DOHH2 (cell line): ENCODE measurements at regions not wholly inside any gene's neighbourhood (a gene's known extent, or its start where the extent isn't known, plus 50 kb on each side); places are given as distances from the start of the nearest gene placed in this dataset.

Experiments used
- EZH2phosphoT487 ChIP-seq: fragments of 200-600 bp; sonication (generic); IDR thresholded peaks from 2 replicates; pipeline ENCODE4 v1.6.1; 2017; ENCODE audit warnings: borderline replicate concordance, mild to moderate bottlenecking, antibody characterized with exemption, low read length, moderate library complexity, mixed read lengths
- TF ChIP-seq, protein P1 (sequence below): fragments of 200-600 bp; sonication (generic); IDR thresholded peaks from one replicate; pipeline ENCODE4 v1.5.1; 2014; ENCODE audit warnings: antibody characterized with exemption, mild to moderate bottlenecking, low read depth, low read length; ENCODE audit not compliant: poor library complexity, severe bottlenecking

DNA sequence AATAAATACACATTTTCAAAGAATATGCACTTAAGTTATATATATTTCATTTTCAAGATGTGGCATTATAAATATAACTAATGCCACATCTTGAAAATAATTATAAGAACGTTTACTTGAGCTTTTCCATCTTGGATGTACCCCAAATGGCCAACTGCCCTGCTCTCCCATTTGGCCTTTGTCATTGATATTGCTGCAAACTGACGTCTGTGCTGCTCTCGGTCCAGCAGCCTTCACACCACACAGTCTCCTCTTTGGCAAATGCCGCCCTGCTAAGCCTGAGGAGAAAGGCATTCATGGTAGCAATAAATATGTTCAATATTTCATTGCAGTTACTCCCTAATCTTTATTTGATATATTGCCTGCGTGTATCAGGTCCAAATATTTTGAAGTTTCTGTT lies 384.6 kb upstream of the ADARB2 start:
- TF ChIP-seq, protein P1, sequence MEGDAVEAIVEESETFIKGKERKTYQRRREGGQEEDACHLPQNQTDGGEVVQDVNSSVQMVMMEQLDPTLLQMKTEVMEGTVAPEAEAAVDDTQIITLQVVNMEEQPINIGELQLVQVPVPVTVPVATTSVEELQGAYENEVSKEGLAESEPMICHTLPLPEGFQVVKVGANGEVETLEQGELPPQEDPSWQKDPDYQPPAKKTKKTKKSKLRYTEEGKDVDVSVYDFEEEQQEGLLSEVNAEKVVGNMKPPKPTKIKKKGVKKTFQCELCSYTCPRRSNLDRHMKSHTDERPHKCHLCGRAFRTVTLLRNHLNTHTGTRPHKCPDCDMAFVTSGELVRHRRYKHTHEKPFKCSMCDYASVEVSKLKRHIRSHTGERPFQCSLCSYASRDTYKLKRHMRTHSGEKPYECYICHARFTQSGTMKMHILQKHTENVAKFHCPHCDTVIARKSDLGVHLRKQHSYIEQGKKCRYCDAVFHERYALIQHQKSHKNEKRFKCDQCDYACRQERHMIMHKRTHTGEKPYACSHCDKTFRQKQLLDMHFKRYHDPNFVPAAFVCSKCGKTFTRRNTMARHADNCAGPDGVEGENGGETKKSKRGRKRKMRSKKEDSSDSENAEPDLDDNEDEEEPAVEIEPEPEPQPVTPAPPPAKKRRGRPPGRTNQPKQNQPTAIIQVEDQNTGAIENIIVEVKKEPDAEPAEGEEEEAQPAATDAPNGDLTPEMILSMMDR: no peak
- no peak for TF ChIP-seq EZH2phosphoT487
